ENCODE measurements at regions not wholly inside any gene's neighbourhood (a gene's known extent, or its start where the extent isn't known, plus 50 kb on each side); places are given as distances from the start of the nearest gene placed in this dataset.

DNA sequence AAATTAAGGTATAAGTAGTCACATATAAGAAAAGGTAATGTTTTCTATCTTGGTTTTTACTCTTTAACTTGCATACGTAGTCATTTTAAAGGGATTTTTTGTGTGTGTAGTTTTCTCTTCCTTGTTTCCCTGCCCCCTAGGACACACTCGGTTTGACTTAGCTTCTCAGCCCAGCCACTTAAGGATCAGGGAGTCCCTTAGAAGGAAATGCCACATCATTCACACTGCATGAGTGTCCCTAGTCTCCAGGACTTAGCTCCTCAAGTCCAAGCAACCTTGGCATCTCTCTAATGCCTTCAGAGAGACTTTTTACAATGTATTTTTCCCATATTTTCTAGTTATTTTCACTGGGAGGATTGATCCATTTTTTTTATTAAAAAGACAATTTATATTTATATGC is 1407.7 kb downstream of the EFNB2 start:
- H3K9me3 ChIP-seq (ENCODE audit: control insufficient read depth, low read length): no peaks in the 10 kb centered on the region
- no peaks in the 10 kb centered on the region for H3K27me3 ChIP-seq (replicated peaks; ENCODE audit: control insufficient read depth, insufficient read depth, low read length)
- no peaks in the 10 kb centered on the region for H3K36me3 ChIP-seq (ENCODE audit: control insufficient read depth, insufficient read depth, low read length, severe bottlenecking)
- no peak overlapping the region for H3K9ac ChIP-seq (ENCODE audit: low read length)
- no peaks in the 10 kb centered on the region for H3K4me1 ChIP-seq (ENCODE audit: control insufficient read depth, insufficient read depth, low read length)
- H3K4me3 ChIP-seq (ENCODE audit: low read length): no peak overlapping the region
- no peak for DNase-seq (ENCODE audit: low read depth)

DNA sequence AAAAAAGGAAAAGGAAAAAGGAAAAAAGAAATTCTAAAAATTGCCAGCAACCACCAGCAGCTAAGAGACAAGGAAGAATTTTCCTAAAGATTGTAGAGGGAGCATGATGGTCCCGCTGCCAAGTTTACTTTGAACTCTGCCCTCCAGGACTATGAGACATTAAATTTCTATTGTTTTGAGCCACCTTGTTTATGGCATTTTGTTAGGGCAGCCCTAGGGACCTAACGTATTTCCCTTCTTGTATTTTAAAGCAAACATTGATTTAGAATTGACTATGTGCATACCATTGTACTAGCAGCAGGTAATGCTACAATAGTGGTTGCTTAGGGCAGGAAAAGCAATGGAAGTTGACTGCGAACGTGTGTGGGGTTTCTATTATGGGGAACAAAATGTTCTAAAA is 1414.2 kb downstream of the EFNB2 start:
- Histone ChIP-seq H3K27me3 (replicated peaks; ENCODE audit: control insufficient read depth, insufficient read depth, low read length) (no peaks in the 10 kb centered on the region), H3K36me3 (ENCODE audit: control insufficient read depth, insufficient read depth, low read length, severe bottlenecking) (no peaks in the 10 kb centered on the region), H3K4me3 (ENCODE audit: low read length) (no peak overlapping the region), H3K4me1 (ENCODE audit: control insufficient read depth, insufficient read depth, low read length) (no peaks in the 10 kb centered on the region), H3K9ac (ENCODE audit: low read length) (no peak overlapping the region), H3K9me3 (ENCODE audit: control insufficient read depth, low read length) (no peaks in the 10 kb centered on the region)
- DNase-seq (ENCODE audit: low read depth): no peak

DNA sequence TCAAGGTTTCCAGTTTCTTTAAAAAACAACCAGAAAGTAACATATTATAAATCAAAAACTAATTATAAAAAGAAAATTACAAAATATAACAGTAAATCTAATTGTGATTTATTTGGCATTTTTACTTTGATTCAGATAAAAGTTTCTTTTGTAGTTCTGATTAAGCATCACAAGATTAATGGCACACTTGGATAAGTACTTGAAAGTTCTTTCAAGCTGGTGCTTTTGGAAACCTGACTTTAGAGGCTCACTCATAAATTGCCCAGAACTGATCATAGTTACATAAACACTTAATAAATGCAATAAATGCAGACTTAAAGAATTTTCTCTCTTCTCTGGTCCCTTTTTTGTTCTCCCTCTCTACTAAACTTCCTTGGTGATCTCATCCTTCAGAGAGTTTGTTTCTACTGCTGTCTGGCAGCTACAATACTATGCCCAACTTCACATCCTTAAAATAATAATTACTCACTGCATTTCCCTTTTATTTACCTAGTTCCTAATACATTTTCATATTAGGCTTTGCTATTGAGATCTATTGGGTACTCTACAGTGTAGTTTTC is 1417.0 kb downstream of the EFNB2 start:
- Histone ChIP-seq H3K9ac (ENCODE audit: low read length) (no peak overlapping the region), H3K4me3 (ENCODE audit: low read length) (no peak overlapping the region), H3K27me3 (replicated peaks; ENCODE audit: control insufficient read depth, insufficient read depth, low read length) (no peaks in the 10 kb centered on the region), H3K36me3 (ENCODE audit: control insufficient read depth, insufficient read depth, low read length, severe bottlenecking) (no peaks in the 10 kb centered on the region), H3K4me1 (ENCODE audit: control insufficient read depth, insufficient read depth, low read length) (no peaks in the 10 kb centered on the region), H3K9me3 (ENCODE audit: control insufficient read depth, low read length) (peaks cover 3% of the 10 kb centered on the region)
- DNase-seq (ENCODE audit: low read depth): no peak

DNA sequence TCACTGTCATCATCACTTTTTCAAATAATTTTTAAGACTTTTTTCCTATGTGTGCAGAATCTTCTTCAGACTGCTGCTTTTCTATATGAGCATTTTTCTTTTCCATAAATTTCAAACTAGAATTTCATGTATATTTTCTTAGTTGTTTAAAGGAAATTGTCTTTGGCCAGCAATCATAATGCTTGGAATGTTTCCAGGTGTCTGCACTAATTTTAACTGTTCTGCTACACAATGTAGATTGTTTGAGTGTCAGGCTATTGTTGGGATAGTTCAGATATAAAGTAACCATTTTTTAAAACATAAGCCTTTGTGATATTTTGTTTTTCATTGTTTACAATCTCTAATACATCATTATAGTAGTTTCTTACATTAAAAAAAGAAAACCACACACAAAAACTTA is 1418.5 kb downstream of the EFNB2 start:
- no peak overlapping the region for H3K4me3 ChIP-seq (ENCODE audit: low read length)
- H3K4me1 ChIP-seq (ENCODE audit: control insufficient read depth, insufficient read depth, low read length): no peaks in the 10 kb centered on the region
- no peaks in the 10 kb centered on the region for H3K27me3 ChIP-seq (replicated peaks; ENCODE audit: control insufficient read depth, insufficient read depth, low read length)
- H3K9me3 ChIP-seq (ENCODE audit: control insufficient read depth, low read length): peaks cover 5% of the 10 kb centered on the region
- H3K9ac ChIP-seq (ENCODE audit: low read length): no peak overlapping the region
- no peak for DNase-seq (ENCODE audit: low read depth)
- no peaks in the 10 kb centered on the region for H3K36me3 ChIP-seq (ENCODE audit: control insufficient read depth, insufficient read depth, low read length, severe bottlenecking)

DNA sequence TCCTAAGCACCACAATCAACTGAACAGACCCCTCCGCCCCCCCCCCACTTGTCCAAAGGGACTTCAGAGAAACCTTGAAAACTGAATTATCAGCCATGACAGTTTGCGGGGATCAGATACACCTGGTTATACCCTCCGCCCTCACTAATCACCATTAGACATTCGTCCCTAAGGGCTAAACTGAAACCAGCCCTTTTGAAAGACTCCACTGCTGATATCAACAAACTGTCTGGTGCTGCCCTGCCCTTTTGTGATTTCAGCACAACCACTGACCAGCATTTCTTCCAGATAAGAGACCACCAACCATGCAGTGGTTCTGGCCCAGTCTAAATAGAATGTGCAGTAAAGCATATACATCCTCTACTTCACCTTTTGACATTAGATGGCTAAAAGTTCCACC is 1422.9 kb downstream of the EFNB2 start:
- Histone ChIP-seq H3K4me3 (ENCODE audit: low read length) (no peak overlapping the region), H3K36me3 (ENCODE audit: control insufficient read depth, insufficient read depth, low read length, severe bottlenecking) (no peaks in the 10 kb centered on the region), H3K9me3 (ENCODE audit: control insufficient read depth, low read length) (peaks cover 5% of the 10 kb centered on the region), H3K4me1 (ENCODE audit: control insufficient read depth, insufficient read depth, low read length) (no peaks in the 10 kb centered on the region), H3K9ac (ENCODE audit: low read length) (no peak overlapping the region), H3K27me3 (replicated peaks; ENCODE audit: control insufficient read depth, insufficient read depth, low read length) (no peaks in the 10 kb centered on the region)
- DNase-seq (ENCODE audit: low read depth): no peak

DNA sequence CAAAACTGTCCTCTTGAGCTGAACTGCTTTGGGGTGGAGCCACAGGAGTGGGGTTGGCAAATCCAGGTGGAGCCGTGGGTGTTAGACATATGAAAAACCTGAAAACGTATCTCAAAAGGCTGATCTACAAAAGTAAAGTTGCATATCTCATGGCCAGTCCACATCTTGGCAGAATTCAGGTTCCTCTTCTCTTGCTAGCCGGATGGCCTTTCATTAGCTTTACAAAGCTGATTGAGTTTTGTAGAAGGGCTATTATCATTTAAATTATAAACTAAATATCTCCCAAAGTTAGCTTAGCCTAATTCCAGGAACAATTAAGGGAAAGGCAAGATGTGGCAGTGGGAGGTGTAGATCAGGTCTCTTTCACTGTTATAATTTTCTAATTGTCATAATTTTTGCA is 1427.7 kb downstream of the EFNB2 start:
- DNase-seq (ENCODE audit: low read depth): no peak
- Histone ChIP-seq H3K4me1 (ENCODE audit: control insufficient read depth, insufficient read depth, low read length) (no peaks in the 10 kb centered on the region), H3K9ac (ENCODE audit: low read length) (no peak overlapping the region), H3K4me3 (ENCODE audit: low read length) (no peak overlapping the region), H3K36me3 (ENCODE audit: control insufficient read depth, insufficient read depth, low read length, severe bottlenecking) (no peaks in the 10 kb centered on the region), H3K9me3 (ENCODE audit: control insufficient read depth, low read length) (peaks cover 4% of the 10 kb centered on the region), H3K27me3 (replicated peaks; ENCODE audit: control insufficient read depth, insufficient read depth, low read length) (no peaks in the 10 kb centered on the region)

DNA sequence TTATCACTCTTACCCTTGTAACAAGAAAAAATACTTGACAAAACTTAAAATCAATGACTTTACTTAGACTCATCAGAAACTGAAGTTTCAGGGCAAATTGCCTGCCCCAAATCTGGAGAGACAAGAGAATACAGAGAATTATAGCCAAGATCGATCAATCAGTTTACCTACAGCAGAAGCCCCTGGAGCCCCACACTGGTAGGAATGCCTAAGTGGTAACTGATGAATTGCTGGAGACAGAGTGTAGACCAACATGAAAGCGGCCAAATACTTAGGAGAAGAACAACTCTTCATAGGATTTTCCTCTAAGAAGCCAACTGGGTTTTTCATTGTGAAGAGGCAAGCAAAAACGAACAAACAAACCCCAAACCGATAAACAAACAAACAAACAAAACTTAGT is 1430.0 kb downstream of the EFNB2 start:
- H3K9me3 ChIP-seq (ENCODE audit: control insufficient read depth, low read length): peaks cover 4% of the 10 kb centered on the region
- no peaks in the 10 kb centered on the region for H3K4me1 ChIP-seq (ENCODE audit: control insufficient read depth, insufficient read depth, low read length)
- no peak for DNase-seq (ENCODE audit: low read depth)
- H3K9ac ChIP-seq (ENCODE audit: low read length): no peak overlapping the region
- H3K36me3 ChIP-seq (ENCODE audit: control insufficient read depth, insufficient read depth, low read length, severe bottlenecking): no peaks in the 10 kb centered on the region
- H3K27me3 ChIP-seq (replicated peaks; ENCODE audit: control insufficient read depth, insufficient read depth, low read length): no peaks in the 10 kb centered on the region
- H3K4me3 ChIP-seq (ENCODE audit: low read length): no peak overlapping the region

DNA sequence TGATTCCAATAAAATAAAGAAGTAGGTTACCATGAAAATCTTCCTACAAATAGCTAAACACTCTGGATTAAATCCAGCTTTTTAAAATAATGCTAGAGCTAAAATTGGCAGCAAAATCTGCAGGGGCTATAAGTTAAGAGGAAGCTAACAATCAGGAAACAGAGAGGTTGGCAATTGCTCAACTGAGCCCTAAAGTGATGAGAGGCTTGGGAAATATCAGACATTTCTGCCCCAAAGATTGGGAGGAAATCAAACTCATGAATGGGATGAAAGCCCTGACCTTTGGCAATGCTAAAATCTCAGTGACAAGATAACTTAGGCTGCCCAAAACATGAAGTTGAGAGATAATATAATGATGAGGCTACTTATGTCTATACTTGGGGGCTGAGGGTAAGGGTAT is 1437.9 kb downstream of the EFNB2 start:
- H3K9ac ChIP-seq (ENCODE audit: low read length): no peak overlapping the region
- DNase-seq (ENCODE audit: low read depth): no peak
- H3K27me3 ChIP-seq (replicated peaks; ENCODE audit: control insufficient read depth, insufficient read depth, low read length): no peaks in the 10 kb centered on the region
- H3K36me3 ChIP-seq (ENCODE audit: control insufficient read depth, insufficient read depth, low read length, severe bottlenecking): no peaks in the 10 kb centered on the region
- no peak overlapping the region for H3K4me3 ChIP-seq (ENCODE audit: low read length)
- H3K9me3 ChIP-seq (ENCODE audit: control insufficient read depth, low read length): no peaks in the 10 kb centered on the region
- H3K4me1 ChIP-seq (ENCODE audit: control insufficient read depth, insufficient read depth, low read length): no peaks in the 10 kb centered on the region

DNA sequence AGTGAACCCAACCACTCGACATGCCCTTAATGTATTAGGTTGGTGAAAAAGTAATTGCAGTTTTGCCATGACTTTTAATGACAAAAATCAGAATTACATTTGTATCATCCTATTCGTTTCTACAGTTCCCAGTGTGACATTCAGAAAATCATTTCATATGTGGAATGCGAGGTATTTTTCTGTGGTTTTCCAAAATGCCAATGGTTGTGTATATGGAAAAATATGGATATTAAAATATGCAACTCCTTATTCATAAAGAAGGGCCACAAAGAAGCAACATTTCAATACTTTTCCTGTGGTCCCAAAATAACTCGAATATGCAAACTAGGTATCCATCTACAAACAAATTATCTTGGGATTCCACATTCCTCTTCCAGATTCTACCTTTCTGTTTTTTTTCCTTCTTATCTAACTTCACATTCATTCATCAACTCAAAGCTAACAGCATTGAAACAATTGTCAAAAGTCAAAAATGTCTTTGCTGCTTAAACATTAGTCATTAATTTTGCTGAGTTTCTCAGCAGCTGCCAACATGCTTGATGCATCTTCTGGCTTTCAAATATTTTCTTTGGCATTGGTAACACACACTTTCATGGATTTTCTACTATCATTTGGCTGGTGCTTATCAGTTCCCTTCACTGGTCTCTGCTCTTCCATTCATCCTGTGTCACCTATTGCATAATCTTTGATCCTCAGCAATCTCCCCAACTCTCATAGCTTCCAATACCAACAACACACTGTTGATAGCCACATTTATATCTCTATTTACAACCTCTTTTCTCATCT is 1445.4 kb downstream of the EFNB2 start:
- H3K9me3 ChIP-seq (ENCODE audit: control insufficient read depth, low read length): no peaks in the 10 kb centered on the region
- H3K36me3 ChIP-seq (ENCODE audit: control insufficient read depth, insufficient read depth, low read length, severe bottlenecking): no peaks in the 10 kb centered on the region
- no peaks in the 10 kb centered on the region for H3K27me3 ChIP-seq (replicated peaks; ENCODE audit: control insufficient read depth, insufficient read depth, low read length)
- H3K4me1 ChIP-seq (ENCODE audit: control insufficient read depth, insufficient read depth, low read length): no peaks in the 10 kb centered on the region
- H3K4me3 ChIP-seq (ENCODE audit: low read length): no peak overlapping the region
- no peak overlapping the region for H3K9ac ChIP-seq (ENCODE audit: low read length)
- no peak for DNase-seq (ENCODE audit: low read depth)

DNA sequence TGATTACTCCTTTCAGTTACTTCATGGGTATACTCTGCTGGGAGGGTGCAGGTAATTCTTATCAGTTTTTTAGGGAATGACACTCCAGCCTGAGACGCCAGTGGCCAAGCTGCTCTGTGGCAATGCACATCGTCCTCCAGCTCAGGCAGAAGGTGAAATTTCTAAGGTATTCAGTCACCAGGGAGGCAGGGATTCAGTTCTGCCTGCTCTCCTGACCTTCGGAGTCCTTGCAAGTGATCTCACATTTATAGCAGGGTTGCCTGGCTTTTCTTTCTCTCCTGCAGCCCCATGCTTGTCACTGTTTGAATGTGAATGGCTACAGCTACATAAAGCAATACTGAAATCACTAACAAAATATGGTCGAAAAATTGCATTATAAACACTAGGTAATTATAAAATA is 1447.5 kb downstream of the EFNB2 start:
- no peak for DNase-seq (ENCODE audit: low read depth)
- no peaks in the 10 kb centered on the region for H3K27me3 ChIP-seq (replicated peaks; ENCODE audit: control insufficient read depth, insufficient read depth, low read length)

DNA sequence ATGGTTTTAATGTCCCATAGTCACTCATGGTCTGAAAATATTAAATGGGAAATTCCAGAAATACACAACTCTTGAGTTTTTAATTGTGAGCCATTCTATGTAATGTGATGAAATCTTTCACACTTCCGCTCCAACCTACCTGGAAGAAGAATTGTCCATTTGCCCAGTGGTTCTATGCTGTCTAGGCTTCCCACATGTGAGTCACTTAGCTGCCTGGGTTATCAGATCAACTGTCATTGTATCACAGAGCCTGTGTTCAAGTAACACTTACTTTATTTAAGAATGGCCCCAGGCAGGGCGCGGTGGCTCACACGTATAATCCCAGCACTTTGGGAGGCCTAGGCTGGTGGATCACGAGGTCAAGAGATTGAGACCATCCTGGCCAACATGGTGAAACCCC is 1450.5 kb downstream of the EFNB2 start:
- DNase-seq (ENCODE audit: low read depth): no peak
- Histone ChIP-seq H3K36me3 (ENCODE audit: control insufficient read depth, insufficient read depth, low read length, severe bottlenecking) (no peaks in the 10 kb centered on the region), H3K4me1 (ENCODE audit: control insufficient read depth, insufficient read depth, low read length) (no peaks in the 10 kb centered on the region), H3K27me3 (replicated peaks; ENCODE audit: control insufficient read depth, insufficient read depth, low read length) (no peaks in the 10 kb centered on the region), H3K9me3 (ENCODE audit: control insufficient read depth, low read length) (no peaks in the 10 kb centered on the region), H3K9ac (ENCODE audit: low read length) (no peak overlapping the region), H3K4me3 (ENCODE audit: low read length) (no peak overlapping the region)

More for the DNA sequence above, 1447.5 kb downstream of the EFNB2 start:
- H3K4me3 ChIP-seq (ENCODE audit: low read length): no peak overlapping the region
- no peaks in the 10 kb centered on the region for H3K4me1 ChIP-seq (ENCODE audit: control insufficient read depth, insufficient read depth, low read length)
- H3K9me3 ChIP-seq (ENCODE audit: control insufficient read depth, low read length): no peaks in the 10 kb centered on the region
- no peak overlapping the region for H3K9ac ChIP-seq (ENCODE audit: low read length)
- no peaks in the 10 kb centered on the region for H3K36me3 ChIP-seq (ENCODE audit: control insufficient read depth, insufficient read depth, low read length, severe bottlenecking)

DNA sequence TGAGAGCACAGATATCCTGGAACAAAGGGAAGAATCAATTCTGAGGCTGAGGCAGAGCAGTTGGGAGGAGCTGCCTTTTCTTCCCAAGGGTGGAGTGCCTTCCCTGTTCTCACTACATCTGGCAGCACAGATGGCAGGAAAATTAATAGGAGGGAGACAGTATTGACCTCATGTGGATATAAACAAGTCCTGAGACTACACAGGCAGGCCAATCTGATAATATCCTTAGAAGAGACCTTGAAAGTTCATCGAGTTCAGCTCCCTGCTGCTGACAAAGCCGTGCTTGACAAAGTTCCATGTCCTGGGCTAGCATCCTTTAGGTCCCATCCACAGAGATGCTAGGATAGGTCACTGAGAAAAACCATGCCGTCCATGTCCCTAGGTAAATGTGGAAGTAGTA is 1451.5 kb downstream of the EFNB2 start:
- DNase-seq (ENCODE audit: low read depth): no peak
- Histone ChIP-seq H3K36me3 (ENCODE audit: control insufficient read depth, insufficient read depth, low read length, severe bottlenecking) (no peaks in the 10 kb centered on the region), H3K27me3 (replicated peaks; ENCODE audit: control insufficient read depth, insufficient read depth, low read length) (no peaks in the 10 kb centered on the region), H3K4me1 (ENCODE audit: control insufficient read depth, insufficient read depth, low read length) (no peaks in the 10 kb centered on the region), H3K4me3 (ENCODE audit: low read length) (no peak overlapping the region), H3K9me3 (ENCODE audit: control insufficient read depth, low read length) (no peaks in the 10 kb centered on the region), H3K9ac (ENCODE audit: low read length) (no peak overlapping the region)

All from adipocyte (in vitro differentiated cells).